Astrocyte (in vitro differentiated cells and primary cell): ENCODE measurements at regions not wholly inside any gene's neighbourhood (a gene's known extent, or its start where the extent isn't known, plus 50 kb on each side); places are given as distances from the start of the nearest gene placed in this dataset.

ENCODE experiments used
- DNase-seq: peaks from one replicate; pipeline ENCODE4 v3.0.0-alpha.2; 2010; ENCODE audit warnings: low read depth
- FAIRE-seq: peaks from 2 replicates; lab custom pipeline; 2011; peaks lifted over from hg19 to GRCh38; lab: Jason Lieb, UNC
- H2AFZ ChIP-seq: 2 replicates; pipeline ENCODE4 v1.6.0; 2012; ENCODE audit warnings: low read depth, low read length, inconsistent platforms
- H3K27ac ChIP-seq: 2 replicates; pipeline ENCODE4 v1.5.1; 2011; ENCODE audit warnings: low read depth, low read length, inconsistent platforms
- H3K27me3 ChIP-seq: 2 replicates; pipeline ENCODE4 v1.6.0; 2011; ENCODE audit warnings: low read length, inconsistent platforms; ENCODE audit not compliant: insufficient read depth
- H3K36me3 ChIP-seq: 2 replicates; pipeline ENCODE4 v1.5.1; 2011; ENCODE audit warnings: low read length, inconsistent platforms; ENCODE audit not compliant: insufficient read depth
- H3K4me1 ChIP-seq: 2 replicates; pipeline ENCODE4 v1.5.1; 2011; ENCODE audit warnings: low read length, inconsistent platforms; ENCODE audit not compliant: insufficient read depth
- H3K4me2 ChIP-seq: 2 replicates; pipeline ENCODE4 v1.6.0; 2012; ENCODE audit warnings: low read length, inconsistent platforms
- H3K4me3 ChIP-seq: 2 replicates; pipeline ENCODE4 v1.5.1; 2011; ENCODE audit warnings: low read depth, mild to moderate bottlenecking, low read length, inconsistent platforms; ENCODE audit not compliant: insufficient read depth
- H3K79me2 ChIP-seq: 2 replicates; pipeline ENCODE4 v1.6.0; 2012; ENCODE audit warnings: mild to moderate bottlenecking, low read length, inconsistent platforms; ENCODE audit not compliant: insufficient read depth
- H3K9ac ChIP-seq: 2 replicates; pipeline ENCODE4 v1.6.0; 2012; ENCODE audit warnings: mild to moderate bottlenecking, low read length, inconsistent platforms
- H3K9me3 ChIP-seq: 2 replicates; pipeline ENCODE4 v1.5.1; 2012; ENCODE audit warnings: low read depth, mild to moderate bottlenecking, low read length, inconsistent platforms; ENCODE audit not compliant: insufficient read depth
- H4K20me1 ChIP-seq: 2 replicates; pipeline ENCODE4 v1.6.0; 2012; ENCODE audit warnings: low read length, inconsistent platforms; ENCODE audit not compliant: insufficient read depth
- H3K27ac Mint-ChIP-seq: one replicate; pipeline ENCODE4 v1.8.0; 2021; ENCODE audit warnings: mild to moderate bottlenecking, mixed read lengths; ENCODE audit not compliant: unreplicated experiment
- H3K27me3 Mint-ChIP-seq: one replicate; pipeline ENCODE4 v1.8.0; 2021; ENCODE audit warnings: low read depth, mixed read lengths; ENCODE audit not compliant: unreplicated experiment
- H3K36me3 Mint-ChIP-seq: one replicate; pipeline ENCODE4 v1.8.0; 2021; ENCODE audit warnings: low read depth, mixed read lengths; ENCODE audit not compliant: unreplicated experiment
- H3K4me1 Mint-ChIP-seq: one replicate; pipeline ENCODE4 v1.8.0; 2021; ENCODE audit warnings: low read depth, mixed read lengths; ENCODE audit not compliant: unreplicated experiment
- H3K4me3 Mint-ChIP-seq: one replicate; pipeline ENCODE4 v1.8.0; 2021; ENCODE audit warnings: mild to moderate bottlenecking, moderate library complexity, mixed read lengths; ENCODE audit not compliant: unreplicated experiment
- H3K9me3 Mint-ChIP-seq: one replicate; pipeline ENCODE4 v1.8.0; 2021; ENCODE audit warnings: mild to moderate bottlenecking, mixed read lengths; ENCODE audit not compliant: unreplicated experiment
- CTCF ChIP-seq: IDR thresholded peaks from 2 replicates; pipeline ENCODE4 v1.5.1; 2011; ENCODE audit warnings: low read depth, mild to moderate bottlenecking, inconsistent platforms, low read length, moderate library complexity; ENCODE audit not compliant: insufficient read depth
- EZH2 ChIP-seq: IDR thresholded peaks from 2 replicates; pipeline ENCODE4 v1.6.1; 2012; ENCODE audit warnings: mild to moderate bottlenecking, low read length, inconsistent platforms; ENCODE audit not compliant: insufficient read depth

GRCh38 chr12:115079760-115080159 is 395.8 kb upstream of the TBX3 start:
- H3K27ac Mint-ChIP-seq = no peak overlapping the region
- peak; percentile 3 for DNase-seq
- H3K36me3 Mint-ChIP-seq = no peaks in the 10 kb centered on the region

GRCh38 chr12:115078990-115079389 is 395.0 kb upstream of the TBX3 start:
- no peaks in the 10 kb centered on the region for H3K4me1 Mint-ChIP-seq
- no peak overlapping the region for H3K4me3 Mint-ChIP-seq
- H3K27ac Mint-ChIP-seq = no peak overlapping the region
- peaks cover 42% of the 10 kb centered on the region for H3K27me3 Mint-ChIP-seq
- FAIRE-seq (no peak), DNase-seq (no peak)
- no peak overlapping the region for H3K27ac ChIP-seq
- no peaks in the 10 kb centered on the region for H3K79me2 ChIP-seq
- H3K4me2 ChIP-seq = no peak overlapping the region
- no peak overlapping the region for H3K9ac ChIP-seq
- TF ChIP-seq EZH2 = no peak
- TF ChIP-seq CTCF = no peak
- H3K36me3 ChIP-seq = no peaks in the 10 kb centered on the region
- H2AFZ ChIP-seq = no peak overlapping the region
- H3K9me3 ChIP-seq = no peaks in the 10 kb centered on the region
- H4K20me1 ChIP-seq = no peaks in the 10 kb centered on the region
- H3K9me3 Mint-ChIP-seq = peaks cover 1% of the 10 kb centered on the region
- no peaks in the 10 kb centered on the region for H3K4me1 ChIP-seq
- H3K27me3 ChIP-seq = peaks cover 2% of the 10 kb centered on the region
- no peaks in the 10 kb centered on the region for H3K36me3 Mint-ChIP-seq
- no peak overlapping the region for H3K4me3 ChIP-seq

More at GRCh38 chr12:115079760-115080159, 395.8 kb upstream of the TBX3 start:
- Histone ChIP-seq H3K27ac (no peak overlapping the region), H3K4me3 (no peak overlapping the region), H3K9ac (no peak overlapping the region), H4K20me1 (no peaks in the 10 kb centered on the region), H2AFZ (no peak overlapping the region), H3K4me2 (no peak overlapping the region), H3K79me2 (no peaks in the 10 kb centered on the region), H3K27me3 (peaks cover 2% of the 10 kb centered on the region), H3K4me1 (no peaks in the 10 kb centered on the region), H3K9me3 (no peaks in the 10 kb centered on the region), H3K36me3 (no peaks in the 10 kb centered on the region)
- peaks cover 48% of the 10 kb centered on the region for H3K27me3 Mint-ChIP-seq
- FAIRE-seq = no peak
- H3K4me3 Mint-ChIP-seq = no peak overlapping the region
- H3K9me3 Mint-ChIP-seq = no peaks in the 10 kb centered on the region
- no peaks in the 10 kb centered on the region for H3K4me1 Mint-ChIP-seq
- TF ChIP-seq CTCF = no peak

- FAIRE-seq (no peak), DNase-seq (no peak)
- H3K4me1 Mint-ChIP-seq = no peaks in the 10 kb centered on the region
- H3K27me3 Mint-ChIP-seq = peaks cover 45% of the 10 kb centered on the region
- no peaks in the 10 kb centered on the region for H3K36me3 ChIP-seq
- no peaks in the 10 kb centered on the region for H4K20me1 ChIP-seq
- H3K4me1 ChIP-seq = no peaks in the 10 kb centered on the region
- no peak overlapping the region for H3K4me3 ChIP-seq
- H3K27ac Mint-ChIP-seq = no peak overlapping the region
- no peak overlapping the region for H3K27ac ChIP-seq
- H3K9me3 ChIP-seq = no peaks in the 10 kb centered on the region
- no peak overlapping the region for H3K9ac ChIP-seq
- H3K9me3 Mint-ChIP-seq = peaks cover 1% of the 10 kb centered on the region
- no peak overlapping the region for H2AFZ ChIP-seq
- peaks cover 2% of the 10 kb centered on the region for H3K27me3 ChIP-seq
- no peak for TF ChIP-seq CTCF
- no peak for TF ChIP-seq EZH2
- H3K4me3 Mint-ChIP-seq = no peak overlapping the region
- no peak overlapping the region for H3K4me2 ChIP-seq
- no peaks in the 10 kb centered on the region for H3K36me3 Mint-ChIP-seq
- no peaks in the 10 kb centered on the region for H3K79me2 ChIP-seq
Measured at GRCh38 chr12:115078334-115078733, 394.4 kb upstream of the TBX3 start.
